Spleen (tissue), 11 donors: ENCODE measurements at regions not wholly inside any gene's neighbourhood (a gene's known extent, or its start where the extent isn't known, plus 50 kb on each side); places are given as distances from the start of the nearest gene placed in this dataset.

Experiments used
- DNase-seq: peaks from one replicate; pipeline ENCODE4 v3.0.0-alpha.2; 2020
- H3K27ac ChIP-seq, 8 donors: fragments of 200-600 bp; sonication (generic) in 7 of 8; 1 replicate in 4 of 8; 2 replicates in 4 of 8; pipeline versions ENCODE4 v1.5.0 to v1.8.0; 2016 to 2021; ENCODE audit warnings: inconsistent platforms in 4 of 8, mild to moderate bottlenecking in 4 of 8, moderate library complexity in 1 of 8
- H3K27me3 ChIP-seq, 7 donors: fragments of 200-600 bp; sonication (generic) in 6 of 7; replicated peaks in 1 of 7; 1 replicate in 4 of 7; 2 replicates in 3 of 7; pipeline versions ENCODE4 v1.5.0 to v1.8.0; 2016 to 2021; ENCODE audit warnings: inconsistent platforms in 3 of 7, mild to moderate bottlenecking in 1 of 7
- H3K36me3 ChIP-seq, 6 donors: fragments of 200-600 bp; sonication (generic) in 5 of 6; 1 replicate in 4 of 6; 2 replicates in 2 of 6; pipeline versions ENCODE4 v1.5.0 to v1.8.0; 2016 to 2021; ENCODE audit warnings: inconsistent platforms in 2 of 6
- H3K4me1 ChIP-seq, 6 donors: fragments of 200-600 bp; sonication (generic) in 5 of 6; 1 replicate in 3 of 6; 2 replicates in 3 of 6; pipeline versions ENCODE4 v1.5.0 to v1.8.0; 2016 to 2021; ENCODE audit warnings: inconsistent platforms in 3 of 6
- H3K4me3 ChIP-seq, 8 donors: fragments of 200-600 bp; sonication (generic) in 7 of 8; 1 replicate in 4 of 8; 2 replicates in 4 of 8; pipeline versions ENCODE4 v1.5.0 to v1.8.0; 2016 to 2021; ENCODE audit warnings: inconsistent platforms in 4 of 8, mild to moderate bottlenecking in 4 of 8, moderate library complexity in 2 of 8
- H3K9me3 ChIP-seq, 8 donors: fragments of 200-600 bp; sonication (generic) in 7 of 8; 1 replicate in 4 of 8; 2 replicates in 4 of 8; pipeline versions ENCODE4 v1.5.0 to v1.8.0; 2016 to 2021; ENCODE audit warnings: inconsistent platforms in 4 of 8
- CTCF ChIP-seq, 11 experiments: fragments of 200-600 bp in 7 of 11; fragments of 450-650 bp in 4 of 11; sonication (generic) in 4 of 11; IDR thresholded peaks in 8 of 11; conservative IDR thresholded peaks in 3 of 11; 1 replicate in 7 of 11; 2 replicates in 4 of 11; pipeline versions ENCODE4 v1.4.0 to v1.8.0; 2016 to 2021; ENCODE audit warnings: antibody characterized with exemption in 11 of 11, inconsistent platforms in 4 of 11, mild to moderate bottlenecking in 1 of 11
- POLR2A ChIP-seq, 3 donors: fragments of 450-650 bp; IDR thresholded peaks; one replicate each; pipeline ENCODE4 v1.5.1; 2017; ENCODE audit warnings: antibody characterized with exemption in 3 of 3, mild to moderate bottlenecking in 1 of 3
- POLR2AphosphoS5 ChIP-seq, 3 donors: sonication (generic); formaldehyde crosslinking; IDR thresholded peaks; one replicate each; pipeline ENCODE4 v1.5.1; 2017; ENCODE audit warnings: antibody characterized with exemption in 3 of 3
- WGBS, 5 donors: extraction: QIAGEN DNeasy Blood & Tissue Kit in 3 of 5; methylation state at CpG; one replicate each; pipeline versions ENCODE4 v1.1.5 to v1.1.7; 2013 to 2018; 5-methylcytosine and 5-hydroxymethylcytosine counted together
- intact Hi-C: fragments of 100-400 bp; cut with DNase I; formaldehyde crosslinking; loops from one replicate; pipeline ENCODE4 v1.15.0; 2023; ENCODE audit warnings: low total_unique reads
- donor health status: healthy with polysubstance abuse.
- donor health status: DM: no; HTN: no; CAD: no; lungs with moderate emphysema.
- donor health status: DM: no; HTN: no; CAD: no.
- donor health status: Bipolar disorder and iron deficiency.
- donor health status: healthy.
- donor health status: DM: no; HTN: no; CAD: no.
- donor health status: DM: yes; HTN: yes; CAD: no.

- 31 to 41% (median 40%) methylated on average over 3 of the region's 3 CpGs for WGBS, 5 donors
- intact Hi-C loops, result no loop called here
- Histone ChIP-seq H3K4me1 (no peaks in the 10 kb centered on the region), H3K27me3 (no peaks in the 10 kb centered on the region), H3K27ac (no peak overlapping the region), H3K36me3 (no peaks in the 10 kb centered on the region), H3K4me3 (no peak overlapping the region), H3K9me3 (peaks cover 0 to 37% (median 20%) of the 10 kb centered on the region in 8 donors)
- DNase-seq, result no peak
- TF ChIP-seq POLR2AphosphoS5 (IDR thresholded peaks at IDR 0.05), result no peak
- no peak for TF ChIP-seq CTCF (IDR thresholded peaks at IDR 0.05 in 8 of 11, conservative IDR thresholded peaks at IDR 0.05 in 3 of 11)
- no peak for TF ChIP-seq POLR2A (IDR thresholded peaks at IDR 0.05)
These were observed 660.7 kb upstream of the ADAMTS16 start for GRCh38 chr5:4479426-4479825.

DNA sequence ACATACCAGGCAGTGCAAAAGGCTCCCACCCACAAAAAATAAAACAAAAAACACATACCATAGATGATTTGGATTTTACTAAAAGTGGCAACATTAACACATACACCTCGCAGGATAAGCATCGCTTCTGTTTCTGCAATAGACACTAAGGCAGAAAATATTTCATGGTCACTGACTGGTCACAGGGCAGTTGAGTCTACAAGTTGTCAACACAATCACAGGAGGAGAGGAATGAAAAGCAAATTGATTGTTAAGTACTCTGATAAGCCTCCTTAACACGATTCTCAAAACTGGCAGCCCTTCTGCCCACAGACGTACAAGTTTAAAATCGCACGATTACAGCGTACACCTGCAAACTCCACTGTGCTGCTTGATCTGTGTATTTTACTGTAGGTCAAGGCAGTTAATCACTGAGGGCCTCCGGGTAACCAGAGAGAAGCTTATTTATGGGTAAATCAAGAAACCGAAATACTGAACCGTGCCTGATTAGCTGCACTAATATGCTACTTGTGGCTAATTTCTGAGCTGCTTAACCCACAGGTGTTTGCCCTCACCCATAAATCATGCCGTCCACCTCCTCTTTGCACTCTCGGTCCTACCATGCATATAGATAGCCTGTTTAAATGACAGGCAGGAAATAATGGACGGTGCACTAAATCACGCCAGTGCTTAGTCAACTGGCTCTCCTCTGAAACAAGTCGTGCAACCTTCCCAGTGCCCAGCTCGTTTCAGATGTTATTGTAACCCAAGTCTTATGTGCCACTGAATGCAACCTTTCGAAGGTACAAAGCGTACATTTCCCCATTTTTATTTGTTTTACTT, 659.4 kb upstream of the ADAMTS16 start:
- intact Hi-C loops, result no loop called here
- no peak overlapping the region for H3K4me3 ChIP-seq
- H3K9me3 ChIP-seq, result peaks cover 0 to 37% (median 20%) of the 10 kb centered on the region in 8 donors
- H3K4me1 ChIP-seq, result no peaks in the 10 kb centered on the region
- no peak overlapping the region for H3K27ac ChIP-seq
- H3K36me3 ChIP-seq, result no peaks in the 10 kb centered on the region
- WGBS, 5 donors, result 73 to 79% (median 74%) methylated on average over 18 of the region's 18 CpGs
- no peak for DNase-seq
- no peaks in the 10 kb centered on the region for H3K27me3 ChIP-seq
- no peak for TF ChIP-seq POLR2A (IDR thresholded peaks at IDR 0.05)
- TF ChIP-seq POLR2AphosphoS5 (IDR thresholded peaks at IDR 0.05), result no peak
- TF ChIP-seq CTCF (IDR thresholded peaks at IDR 0.05 in 8 of 11, conservative IDR thresholded peaks at IDR 0.05 in 3 of 11), result no peak

GRCh38 chr5:4487581-4487980, 652.5 kb upstream of the ADAMTS16 start:
- Histone ChIP-seq H3K27ac (no peak overlapping the region), H3K4me3 (no peak overlapping the region), H3K9me3 (peaks cover 0 to 14% (median 7%) of the 10 kb centered on the region in 8 donors), H3K4me1 (no peaks in the 10 kb centered on the region), H3K36me3 (no peaks in the 10 kb centered on the region), H3K27me3 (no peaks in the 10 kb centered on the region)
- TF ChIP-seq CTCF (IDR thresholded peaks at IDR 0.05 in 8 of 11, conservative IDR thresholded peaks at IDR 0.05 in 3 of 11) (no peak), POLR2AphosphoS5 (IDR thresholded peaks at IDR 0.05) (no peak)
- WGBS, 5 donors, result 57 to 74% (median 60%) methylated on average over 2 of the region's 2 CpGs
- no peak for DNase-seq
- intact Hi-C loops, result no loop called here

DNA sequence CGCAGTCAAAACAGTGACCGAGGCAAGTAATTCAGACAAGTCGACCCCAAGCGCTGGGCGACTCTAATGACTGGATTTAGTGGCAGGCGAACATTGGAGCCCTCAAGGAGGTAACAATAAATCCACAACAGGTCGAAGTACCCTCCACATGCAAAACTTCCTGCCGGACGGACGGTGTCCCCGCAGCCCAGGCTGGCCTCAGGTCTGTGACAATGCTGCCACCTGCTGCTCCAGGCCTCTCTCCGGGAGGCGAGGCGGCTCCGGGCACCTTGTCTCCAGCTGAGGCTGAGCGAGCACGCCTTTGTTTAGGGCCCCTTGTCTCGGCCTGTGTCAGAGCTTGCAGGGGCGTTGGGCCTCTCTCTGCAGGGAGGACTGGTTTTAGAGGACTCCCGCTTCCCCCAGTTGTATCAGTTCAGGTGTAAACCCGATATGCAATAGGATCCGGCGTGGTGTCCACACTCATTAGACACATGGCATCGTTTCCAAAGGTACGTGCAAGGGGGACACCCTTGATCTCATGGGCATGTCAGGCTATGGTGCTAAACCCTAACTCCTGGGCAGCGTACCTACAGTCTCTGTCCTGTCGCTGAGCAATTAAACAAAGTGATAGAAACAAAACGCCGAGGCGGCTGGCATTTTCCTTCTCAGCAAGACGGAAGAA, 628.0 kb upstream of the ADAMTS16 start:
- Histone ChIP-seq H3K27me3 (peaks cover 0 to 9% (median 0%) of the 10 kb centered on the region in 7 donors), H3K4me3 (no peak overlapping the region), H3K9me3 (no peaks in the 10 kb centered on the region), H3K36me3 (no peaks in the 10 kb centered on the region), H3K4me1 (no peaks in the 10 kb centered on the region), H3K27ac (no peak overlapping the region)
- DNase-seq, result no peak
- WGBS, 5 donors, result 42 to 62% (median 47%) methylated on average over 21 to 31 of the region's 31 CpGs
- intact Hi-C loops, result no loop called here
- TF ChIP-seq POLR2A (IDR thresholded peaks at IDR 0.05) (no peak), CTCF (IDR thresholded peaks at IDR 0.05 in 8 of 11, conservative IDR thresholded peaks at IDR 0.05 in 3 of 11) (no peak), POLR2AphosphoS5 (IDR thresholded peaks at IDR 0.05) (no peak)
